ENCODE measurements at regions not wholly inside any gene's neighbourhood (a gene's known extent, or its start where the extent isn't known, plus 50 kb on each side); places are given as distances from the start of the nearest gene placed in this dataset.

DNA sequence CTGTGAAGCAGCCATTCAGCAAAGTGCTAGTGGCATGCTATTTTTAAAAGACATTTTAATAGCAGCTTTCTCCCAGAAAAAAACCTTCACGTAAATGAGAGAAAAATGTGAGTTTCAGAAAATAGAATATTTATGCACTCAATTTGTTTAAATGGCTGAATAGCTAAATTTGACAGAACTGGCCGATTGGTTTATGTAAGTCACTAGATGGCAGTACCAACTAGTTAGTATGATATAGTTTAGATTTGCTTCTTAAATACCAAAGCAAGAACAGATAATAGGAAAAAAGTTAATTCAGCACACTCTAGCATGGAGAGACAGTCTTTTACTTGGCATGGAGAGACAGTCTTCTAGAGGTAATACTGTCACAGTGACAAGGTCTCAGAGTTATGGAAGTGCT lies 250.1 kb downstream of the SNCA start:
- TF ChIP-seq TAF1 (IDR thresholded peaks at IDR 0.05; ENCODE audit: borderline replicate concordance, low read depth, low read length) = no peak
- no peak for TF ChIP-seq POLR2A (IDR thresholded peaks at IDR 0.05; ENCODE audit: low read depth, low read length)

All from GM12892 (cell line).